NCI-H1092 (cell line): ENCODE measurements at regions not wholly inside any gene's neighbourhood (a gene's known extent, or its start where the extent isn't known, plus 50 kb on each side); places are given as distances from the start of the nearest gene placed in this dataset.
A peak's percentile ranks its signal among the peaks of the same experiment; 100 is the strongest.

ENCODE experiments used
- DNase-seq: peaks from one replicate; lab custom pipeline; 2025; lab: John Stamatoyannopoulos, UW

DNA sequence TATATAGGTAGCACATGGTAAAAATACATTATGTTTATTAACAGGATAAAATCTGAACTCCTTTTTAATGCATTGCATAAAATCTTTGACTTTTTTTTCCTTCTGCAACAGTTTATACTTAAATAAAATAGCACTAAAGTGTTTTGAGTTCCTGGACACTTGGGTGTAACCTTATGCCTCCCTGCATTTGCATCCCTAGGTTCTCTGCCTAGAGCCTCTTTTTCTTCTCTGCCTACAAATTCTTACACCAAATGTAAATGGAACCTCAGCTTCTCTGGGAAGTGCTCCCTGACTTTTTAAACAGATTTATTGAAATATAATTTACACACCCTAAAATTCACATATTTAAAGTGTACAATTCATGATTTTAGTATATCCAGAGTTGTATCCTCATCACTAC lies 1017.6 kb downstream of the CNTNAP5 start:
- no peak for DNase-seq

DNA sequence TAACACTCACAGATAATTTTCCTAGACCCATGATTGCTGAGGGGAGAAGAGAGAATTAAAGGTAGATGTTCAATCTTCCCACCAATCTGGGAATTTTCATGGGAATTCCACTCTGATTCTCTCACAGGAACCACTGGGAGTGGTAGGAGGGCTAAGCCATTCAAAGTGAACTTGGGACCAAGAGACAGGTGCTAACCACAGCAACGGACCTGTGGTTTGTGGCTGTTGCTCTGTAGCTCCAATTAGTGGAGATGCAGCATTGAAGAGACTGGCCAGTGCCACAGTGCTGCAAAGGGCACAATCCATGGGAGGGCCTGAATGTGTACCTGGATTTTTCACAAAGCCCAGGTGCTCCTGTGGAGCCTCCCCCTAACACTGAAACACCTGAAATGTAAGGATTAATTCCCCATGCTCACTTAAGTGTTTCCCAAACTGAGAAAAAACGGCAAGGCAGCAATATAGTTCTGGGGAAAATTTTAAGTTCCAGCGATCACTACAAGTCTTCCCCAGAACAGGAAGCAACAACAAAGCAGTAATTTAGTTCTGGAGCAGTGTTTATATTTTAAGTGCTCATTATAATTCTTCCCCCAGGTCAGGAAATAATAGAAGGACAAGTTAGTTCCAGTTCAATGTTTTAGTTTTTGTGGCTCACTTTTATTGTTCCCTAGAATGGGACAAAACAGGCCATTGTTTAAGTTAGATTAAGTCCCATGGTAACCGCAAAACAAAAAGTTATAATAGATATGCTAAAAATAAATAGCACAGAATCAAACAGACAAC lies 1045.8 kb downstream of the CNTNAP5 start:
- no peak for DNase-seq

DNA sequence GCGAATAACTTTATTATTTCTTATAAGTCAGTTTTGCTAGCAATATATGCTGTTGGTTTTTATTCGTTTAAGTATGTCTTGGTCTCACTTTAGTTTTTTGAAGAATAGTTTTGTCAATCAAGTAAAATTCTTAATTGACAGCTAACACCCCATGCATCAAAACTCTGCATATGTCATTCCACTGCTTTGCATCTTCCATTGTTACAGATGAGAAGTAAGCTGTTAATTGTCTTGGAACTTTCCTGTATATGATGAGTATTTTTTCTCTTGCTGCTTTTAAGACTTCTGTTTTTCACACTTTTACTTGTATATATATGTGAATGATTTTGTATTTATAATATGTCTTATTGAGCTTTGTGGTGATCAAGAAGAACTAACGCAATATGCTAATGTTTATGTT lies 1048.4 kb downstream of the CNTNAP5 start:
- no peak for DNase-seq

DNA sequence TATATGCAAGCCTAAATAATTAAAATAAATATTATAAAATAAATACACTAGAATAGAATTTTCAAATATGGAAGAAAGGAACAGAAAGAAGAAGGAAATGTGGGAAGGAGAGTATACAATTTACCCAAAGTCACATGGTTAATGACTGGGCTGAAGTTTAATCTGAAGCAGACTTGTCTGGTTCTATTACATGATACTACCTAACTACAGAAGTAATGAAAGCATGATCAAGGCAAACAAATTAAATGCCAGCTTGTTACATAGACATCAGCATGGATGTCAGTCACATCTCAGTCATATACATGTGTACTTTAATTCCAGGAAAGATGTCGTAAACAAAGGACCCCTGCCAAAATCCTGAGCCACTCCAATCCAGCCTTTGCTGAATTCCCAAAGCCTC lies 1060.8 kb downstream of the CNTNAP5 start:
- no peak for DNase-seq

GRCh38 chr2:125086313-125087184 lies 1061.5 kb downstream of the CNTNAP5 start:
- no peak for DNase-seq

DNA sequence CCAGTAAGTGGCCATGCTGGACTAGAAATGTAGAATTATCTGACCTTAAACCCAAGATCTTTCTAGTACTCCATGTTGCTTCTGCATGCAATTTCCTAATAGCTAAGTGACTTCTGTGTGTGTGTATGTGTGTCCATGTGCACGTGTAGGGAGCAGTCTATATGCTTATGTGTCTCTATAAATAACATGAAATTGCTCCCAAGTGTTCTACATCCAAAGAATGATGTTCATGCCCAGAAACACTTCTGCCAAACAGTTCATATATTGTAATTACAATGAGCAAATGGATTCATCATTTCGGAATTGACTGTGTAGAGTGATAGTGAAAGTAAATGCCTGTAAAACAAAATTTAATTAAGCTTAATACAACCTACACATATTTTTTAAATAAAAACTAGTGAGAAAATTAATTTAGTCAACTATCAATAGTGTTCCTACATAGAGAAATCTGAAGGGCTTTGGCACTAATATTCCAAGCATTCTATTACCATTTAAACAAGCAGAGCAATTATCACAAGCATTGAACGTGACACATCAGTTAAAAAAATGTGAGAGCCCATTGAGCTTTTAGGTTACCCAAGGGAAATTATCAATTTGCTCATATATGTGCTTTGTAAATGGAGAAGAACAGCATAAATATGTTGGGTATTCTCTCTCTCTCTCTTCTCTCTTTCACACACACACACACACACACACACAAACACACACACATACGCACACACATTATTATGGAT lies 1067.4 kb downstream of the CNTNAP5 start:
- peak; percentile 15 for DNase-seq

GRCh38 chr2:125095826-125096225 lies 1070.7 kb downstream of the CNTNAP5 start:
- DNase-seq, result no peak

DNA sequence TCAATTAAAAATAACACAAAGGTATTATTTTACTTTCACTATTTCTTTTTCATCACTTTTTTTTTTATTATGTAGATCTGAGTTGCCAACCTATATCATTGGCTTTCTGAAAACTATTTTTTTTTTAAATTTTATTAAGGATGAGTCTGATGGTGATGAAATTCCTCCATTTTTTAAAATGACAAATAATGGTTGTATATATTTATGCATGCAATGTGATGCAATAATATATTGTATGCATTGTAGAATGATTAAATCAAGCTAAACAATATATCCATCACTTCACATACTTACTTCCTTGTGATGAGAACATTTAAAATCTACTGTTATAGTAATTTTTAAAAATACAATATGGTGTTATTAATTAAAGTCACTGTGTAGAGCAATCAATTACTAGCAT lies 1081.6 kb downstream of the CNTNAP5 start:
- no peak for DNase-seq

DNA sequence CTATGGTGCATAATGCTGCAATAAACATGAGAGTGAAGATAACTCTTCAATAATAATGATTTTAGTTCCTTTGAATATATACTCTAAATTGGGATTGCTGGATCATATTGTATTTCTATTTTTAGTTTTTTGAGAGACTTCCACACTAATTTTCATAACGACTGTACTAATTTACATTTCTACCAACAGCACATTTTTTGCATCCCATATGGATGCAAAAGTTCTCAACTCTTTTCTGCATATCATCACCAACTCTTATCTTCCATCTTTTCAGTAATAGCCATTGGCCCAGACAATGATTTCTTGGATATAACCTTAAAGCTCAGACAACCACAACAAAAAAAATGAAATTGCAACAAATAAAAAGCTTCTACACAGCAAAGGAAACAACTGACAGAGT lies 1082.4 kb downstream of the CNTNAP5 start:
- DNase-seq, result no peak

GRCh38 chr2:125108251-125108650 lies 1083.2 kb downstream of the CNTNAP5 start:
- DNase-seq, result no peak

GRCh38 chr2:125125902-125126301 lies 1100.8 kb downstream of the CNTNAP5 start:
- no peak for DNase-seq

DNA sequence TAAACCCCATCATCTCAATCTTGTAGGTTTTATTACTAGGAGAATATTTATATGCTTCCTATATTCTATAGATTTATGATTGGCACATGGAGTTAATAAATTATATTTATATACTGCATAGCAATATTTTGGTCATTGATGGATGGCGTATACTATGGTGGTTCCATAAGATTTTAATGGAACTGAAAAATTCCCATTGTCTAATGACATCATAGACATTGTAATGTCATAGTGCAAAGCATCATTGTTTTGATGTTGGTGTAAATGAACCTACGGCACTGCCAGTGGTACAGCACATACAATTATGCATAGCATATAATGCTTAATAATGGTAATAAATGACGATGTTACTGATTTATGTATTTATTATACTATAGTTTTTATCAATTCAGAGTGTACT lies 1135.9 kb downstream of the CNTNAP5 start:
- DNase-seq, result no peak

GRCh38 chr2:125167152-125167551 lies 1142.1 kb downstream of the CNTNAP5 start:
- no peak for DNase-seq

GRCh38 chr2:125167820-125168219 lies 1142.7 kb downstream of the CNTNAP5 start:
- no peak for DNase-seq

DNA sequence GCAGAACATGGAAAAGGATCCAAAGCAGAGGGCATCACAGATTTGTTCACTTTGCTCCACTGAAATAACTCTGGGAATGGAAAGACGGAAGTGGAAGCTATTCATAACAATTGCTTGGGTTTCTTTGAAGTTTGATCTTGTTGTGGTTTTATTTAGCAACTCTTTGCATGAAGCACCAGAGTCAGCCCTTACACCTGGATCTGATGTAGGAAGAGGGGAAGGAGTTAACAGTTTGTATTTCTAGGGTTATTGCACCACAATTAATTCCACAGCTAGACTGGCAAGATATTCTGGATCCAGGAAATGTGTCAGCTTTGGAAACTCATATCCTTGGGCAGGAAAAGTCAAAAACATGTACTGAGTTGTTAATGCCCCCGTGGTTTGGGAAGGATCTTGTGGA lies 1143.4 kb downstream of the CNTNAP5 start:
- DNase-seq, result no peak

- no peak for DNase-seq
These were observed 1144.1 kb downstream of the CNTNAP5 start for GRCh38 chr2:125169022-125169763.

DNA sequence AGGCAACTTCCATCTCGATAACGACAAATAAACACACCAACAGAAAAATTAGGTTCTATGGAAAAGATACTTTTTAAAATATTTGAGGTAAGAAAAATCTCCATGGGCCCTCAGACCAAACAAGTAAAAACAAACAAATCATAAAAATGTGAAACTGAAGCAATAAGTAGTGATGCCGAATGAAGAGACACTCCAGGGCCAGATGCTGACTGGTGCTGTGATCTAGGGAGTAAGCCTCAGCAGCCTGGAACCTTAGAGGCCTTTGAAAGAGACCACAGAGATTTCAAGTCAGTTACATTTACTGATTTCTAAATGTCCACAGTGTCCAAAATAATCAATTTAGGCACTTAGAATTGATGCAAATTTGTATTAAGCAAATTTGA lies 1144.7 kb downstream of the CNTNAP5 start:
- no peak for DNase-seq

GRCh38 chr2:125172181-125172580 lies 1147.1 kb downstream of the CNTNAP5 start:
- no peak for DNase-seq

- DNase-seq, result no peak
These were observed 1150.3 kb downstream of the CNTNAP5 start for GRCh38 chr2:125175415-125175814.

DNA sequence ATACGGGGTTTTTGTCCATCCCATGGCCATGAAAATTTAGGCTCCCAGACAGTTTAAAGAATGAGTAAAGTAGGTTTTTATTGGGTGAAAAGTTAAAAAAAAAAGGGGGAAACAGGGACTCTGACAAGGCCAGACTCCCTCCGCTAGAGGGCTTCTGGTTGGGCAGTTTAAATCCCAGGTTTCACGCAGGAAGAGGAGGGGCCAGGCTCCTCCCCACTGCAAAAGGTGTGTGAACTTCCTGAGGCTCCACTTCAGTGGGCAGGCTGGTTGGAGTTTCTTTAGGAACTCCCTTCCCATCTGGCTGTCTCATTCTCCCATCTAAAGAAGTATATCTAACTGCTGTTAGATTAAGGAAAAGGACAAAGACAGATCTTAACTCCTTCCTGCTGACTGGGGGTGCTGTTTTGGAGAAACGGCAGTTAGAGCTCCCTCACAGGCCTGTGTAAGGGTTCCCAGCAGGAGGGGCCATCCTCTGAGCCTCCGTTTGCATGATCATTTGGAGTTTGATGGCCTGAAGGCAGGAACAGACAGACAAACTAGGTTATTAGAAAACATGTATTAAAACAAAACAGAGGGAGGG lies 1160.7 kb downstream of the CNTNAP5 start:
- no peak for DNase-seq

- DNase-seq, result no peak
These were observed 1182.3 kb downstream of the CNTNAP5 start for GRCh38 chr2:125207431-125207830.

DNA sequence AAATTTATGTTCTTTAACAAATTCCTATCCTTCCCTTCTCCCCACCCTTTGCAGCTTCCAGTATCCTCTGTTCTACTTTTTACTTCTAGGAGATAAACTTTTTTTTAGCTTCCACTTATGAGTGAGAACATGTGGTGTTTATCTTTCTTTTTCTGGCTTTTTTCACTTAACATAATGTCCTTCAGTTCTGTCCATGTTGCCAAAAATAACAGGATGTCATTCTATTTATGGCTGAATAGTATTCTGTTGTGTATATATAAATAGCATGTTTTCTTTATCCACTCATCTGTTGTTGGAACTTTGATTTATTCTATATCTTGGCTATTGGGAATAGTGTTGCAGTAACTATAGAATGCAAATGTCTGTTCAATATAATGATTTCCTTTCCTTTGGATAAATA lies 1191.2 kb downstream of the CNTNAP5 start:
- DNase-seq, result no peak
